ENCODE measurements at regions not wholly inside any gene's neighbourhood (a gene's known extent, or its start where the extent isn't known, plus 50 kb on each side); places are given as distances from the start of the nearest gene placed in this dataset.

- TF ChIP-seq, protein P1, sequence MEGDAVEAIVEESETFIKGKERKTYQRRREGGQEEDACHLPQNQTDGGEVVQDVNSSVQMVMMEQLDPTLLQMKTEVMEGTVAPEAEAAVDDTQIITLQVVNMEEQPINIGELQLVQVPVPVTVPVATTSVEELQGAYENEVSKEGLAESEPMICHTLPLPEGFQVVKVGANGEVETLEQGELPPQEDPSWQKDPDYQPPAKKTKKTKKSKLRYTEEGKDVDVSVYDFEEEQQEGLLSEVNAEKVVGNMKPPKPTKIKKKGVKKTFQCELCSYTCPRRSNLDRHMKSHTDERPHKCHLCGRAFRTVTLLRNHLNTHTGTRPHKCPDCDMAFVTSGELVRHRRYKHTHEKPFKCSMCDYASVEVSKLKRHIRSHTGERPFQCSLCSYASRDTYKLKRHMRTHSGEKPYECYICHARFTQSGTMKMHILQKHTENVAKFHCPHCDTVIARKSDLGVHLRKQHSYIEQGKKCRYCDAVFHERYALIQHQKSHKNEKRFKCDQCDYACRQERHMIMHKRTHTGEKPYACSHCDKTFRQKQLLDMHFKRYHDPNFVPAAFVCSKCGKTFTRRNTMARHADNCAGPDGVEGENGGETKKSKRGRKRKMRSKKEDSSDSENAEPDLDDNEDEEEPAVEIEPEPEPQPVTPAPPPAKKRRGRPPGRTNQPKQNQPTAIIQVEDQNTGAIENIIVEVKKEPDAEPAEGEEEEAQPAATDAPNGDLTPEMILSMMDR (IDR thresholded peaks at IDR 0.05; ENCODE audit: low read depth, low read length): no peak
- TF ChIP-seq EZH2phosphoT487 (IDR thresholded peaks at IDR 0.05; ENCODE audit: low read depth): no peak
Observed at GRCh38 chr15:91490211-91490610, 363.3 kb upstream of the SLCO3A1 start.

Measured in OCI-LY3 (cell line).